ENCODE measurements at regions not wholly inside any gene's neighbourhood (a gene's known extent, or its start where the extent isn't known, plus 50 kb on each side); places are given as distances from the start of the nearest gene placed in this dataset.

DNA sequence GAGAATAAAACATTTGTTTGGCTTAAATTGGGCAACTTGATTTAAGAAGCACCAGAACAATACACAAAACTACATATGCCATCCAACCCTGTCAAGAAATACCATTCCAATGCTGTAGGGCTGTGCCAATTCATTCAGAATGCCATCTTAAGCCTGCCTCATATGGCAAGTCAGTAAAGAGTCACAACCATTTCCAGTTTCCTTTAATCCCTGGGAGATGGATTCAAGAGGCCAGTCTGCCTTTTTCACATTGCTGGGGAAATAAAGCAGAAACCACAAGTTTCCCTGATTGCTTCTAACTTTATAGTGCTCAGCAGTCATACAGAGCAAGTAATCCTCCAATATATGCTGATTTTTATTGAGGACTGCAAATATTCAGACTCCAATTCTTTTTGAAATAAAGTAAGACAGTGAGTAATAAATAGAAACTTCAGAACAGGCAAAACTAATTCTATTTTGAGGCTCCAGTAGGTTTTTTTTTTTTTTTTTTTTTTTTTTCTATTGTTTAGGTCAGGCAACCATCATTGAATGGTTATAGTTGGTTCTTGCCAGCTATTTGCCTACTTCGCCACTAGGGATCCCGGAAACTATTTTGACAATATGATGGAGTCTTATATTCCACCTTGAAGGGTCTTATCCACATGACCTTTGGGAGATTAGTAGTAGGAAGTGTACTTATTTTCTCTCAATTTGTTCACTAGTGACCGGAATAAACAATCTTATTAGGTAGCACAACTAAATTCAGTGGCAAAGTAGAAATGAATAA lies 400.9 kb upstream of the MEF2C start:
- no peak for DNase-seq
- H3K4me3 ChIP-seq (ENCODE audit: insufficient read depth, low read depth, low read length, poor library complexity, severe bottlenecking), result no peak overlapping the region
- H3K27ac ChIP-seq (ENCODE audit: insufficient read depth, low read length, poor library complexity, severe bottlenecking), result no peak overlapping the region
- H3K9me3 ChIP-seq (ENCODE audit: control insufficient read depth, low read length), result no peaks in the 10 kb centered on the region
- no peaks in the 10 kb centered on the region for H3K36me3 ChIP-seq (ENCODE audit: control insufficient read depth, insufficient read depth, low read length)
- no peaks in the 10 kb centered on the region for H3K27me3 ChIP-seq (replicated peaks; ENCODE audit: control insufficient read depth, insufficient read depth, low read length, poor library complexity, severe bottlenecking)
- no peaks in the 10 kb centered on the region for H3K4me1 ChIP-seq (ENCODE audit: control insufficient read depth, insufficient read depth, low read length, poor library complexity, severe bottlenecking)

DNA sequence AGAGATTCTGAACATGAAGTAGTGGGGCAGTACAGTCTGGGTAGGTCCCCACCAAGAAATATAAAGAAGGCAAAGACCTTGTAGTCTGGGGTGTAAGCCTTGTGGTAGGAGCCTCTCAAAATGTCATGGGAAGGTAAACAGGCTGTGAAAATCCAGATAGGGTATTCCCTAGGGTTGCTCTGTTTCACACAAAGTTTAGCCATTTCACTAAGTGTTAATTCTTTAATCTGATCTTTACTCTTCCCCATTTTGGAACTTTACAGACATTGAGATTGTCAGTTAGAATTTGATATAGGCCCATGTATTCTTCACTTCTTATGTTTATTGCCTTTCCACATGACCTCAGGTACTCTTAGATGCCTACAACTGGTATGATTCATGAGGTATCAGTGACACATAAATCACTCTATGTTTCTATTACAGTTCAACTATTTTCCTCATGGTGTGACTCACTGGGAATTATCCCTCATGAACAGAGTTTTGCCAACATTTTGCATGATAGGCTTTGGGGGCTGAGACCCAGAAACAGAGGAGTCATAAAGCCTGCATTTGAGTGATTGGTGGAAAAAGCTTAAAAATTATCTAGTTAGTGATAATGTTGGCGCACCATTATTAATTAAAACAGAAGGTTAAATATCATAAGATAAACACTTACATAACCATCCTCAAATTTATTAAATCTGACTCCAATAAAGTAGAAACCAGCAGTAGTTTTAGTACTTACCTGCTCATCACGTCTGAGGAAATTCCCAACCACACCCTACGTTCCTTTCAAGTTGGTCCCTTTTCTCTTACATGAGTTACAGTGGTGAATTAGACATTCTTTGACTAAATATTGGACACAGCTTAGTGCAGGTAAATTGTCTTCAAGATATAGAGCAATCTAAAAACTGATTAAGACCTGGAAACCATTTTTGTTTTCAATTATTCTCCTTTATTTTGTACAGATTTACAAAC lies 399.8 kb upstream of the MEF2C start:
- H3K9me3 ChIP-seq (ENCODE audit: control insufficient read depth, low read length), result no peaks in the 10 kb centered on the region
- no peak overlapping the region for H3K4me3 ChIP-seq (ENCODE audit: insufficient read depth, low read depth, low read length, poor library complexity, severe bottlenecking)
- no peaks in the 10 kb centered on the region for H3K36me3 ChIP-seq (ENCODE audit: control insufficient read depth, insufficient read depth, low read length)
- no peak overlapping the region for H3K27ac ChIP-seq (ENCODE audit: insufficient read depth, low read length, poor library complexity, severe bottlenecking)
- no peaks in the 10 kb centered on the region for H3K4me1 ChIP-seq (ENCODE audit: control insufficient read depth, insufficient read depth, low read length, poor library complexity, severe bottlenecking)
- no peaks in the 10 kb centered on the region for H3K27me3 ChIP-seq (replicated peaks; ENCODE audit: control insufficient read depth, insufficient read depth, low read length, poor library complexity, severe bottlenecking)
- DNase-seq, result no peak

DNA sequence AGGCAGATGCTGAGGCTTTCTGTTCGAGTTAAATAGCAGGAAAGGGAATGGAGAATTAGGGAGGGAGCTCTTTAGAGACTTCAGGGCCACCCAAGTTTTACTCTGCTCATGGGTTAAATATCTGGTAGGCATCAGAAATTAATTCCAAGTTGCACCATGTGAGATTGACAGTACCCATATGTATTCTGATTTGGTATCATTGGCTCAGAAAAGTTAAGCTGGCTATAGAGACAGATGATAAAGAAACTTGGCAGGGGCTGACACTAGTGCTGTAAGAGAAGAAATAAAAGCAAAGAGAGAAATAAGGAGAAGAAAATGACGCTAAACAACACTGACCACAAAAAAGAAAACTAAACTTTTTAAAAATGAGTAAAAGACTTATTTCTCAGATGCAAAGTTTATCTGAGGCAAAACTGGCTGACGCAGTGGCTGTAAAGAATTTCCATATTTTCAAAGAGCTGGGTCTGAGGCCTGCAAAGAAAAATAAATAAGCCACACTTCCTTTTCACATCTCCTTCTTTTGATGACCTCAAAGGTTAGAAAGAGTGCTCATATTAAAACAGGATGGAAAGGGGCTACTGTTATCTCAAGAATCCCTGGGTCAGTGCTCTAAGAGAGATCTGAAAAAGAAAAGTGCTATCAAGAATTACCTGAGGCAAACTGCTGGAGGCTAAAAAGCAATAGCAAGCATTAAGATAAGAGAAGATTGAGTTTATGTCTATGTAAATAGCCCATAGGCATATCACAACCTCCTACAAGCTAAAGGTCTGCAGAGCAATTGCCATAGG lies 399.0 kb upstream of the MEF2C start:
- no peaks in the 10 kb centered on the region for H3K36me3 ChIP-seq (ENCODE audit: control insufficient read depth, insufficient read depth, low read length)
- H3K4me3 ChIP-seq (ENCODE audit: insufficient read depth, low read depth, low read length, poor library complexity, severe bottlenecking), result no peak overlapping the region
- H3K27ac ChIP-seq (ENCODE audit: insufficient read depth, low read length, poor library complexity, severe bottlenecking), result no peak overlapping the region
- H3K9me3 ChIP-seq (ENCODE audit: control insufficient read depth, low read length), result no peaks in the 10 kb centered on the region
- DNase-seq, result no peak
- H3K4me1 ChIP-seq (ENCODE audit: control insufficient read depth, insufficient read depth, low read length, poor library complexity, severe bottlenecking), result no peaks in the 10 kb centered on the region
- H3K27me3 ChIP-seq (replicated peaks; ENCODE audit: control insufficient read depth, insufficient read depth, low read length, poor library complexity, severe bottlenecking), result no peaks in the 10 kb centered on the region

DNA sequence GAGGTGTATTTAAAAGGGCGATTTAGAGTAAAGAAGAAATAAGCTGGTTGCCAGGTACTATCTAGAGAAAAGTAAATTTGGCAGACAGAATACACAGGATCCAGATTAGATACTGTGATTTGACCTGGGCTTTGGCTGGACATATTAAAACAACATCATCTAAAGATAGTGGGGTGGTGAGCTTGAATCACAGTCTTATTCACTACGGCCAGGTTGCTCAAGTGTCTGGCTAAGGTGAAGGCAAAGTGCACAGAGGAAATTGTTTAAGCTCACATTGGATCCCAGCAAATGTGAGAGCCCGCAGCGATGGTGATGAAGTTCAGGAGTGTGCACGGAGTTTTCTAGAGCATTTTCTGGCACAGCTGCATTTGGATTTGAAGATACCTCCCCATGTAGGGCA lies 398.2 kb upstream of the MEF2C start:
- H3K27me3 ChIP-seq (replicated peaks; ENCODE audit: control insufficient read depth, insufficient read depth, low read length, poor library complexity, severe bottlenecking), result no peaks in the 10 kb centered on the region
- H3K27ac ChIP-seq (ENCODE audit: insufficient read depth, low read length, poor library complexity, severe bottlenecking), result no peak overlapping the region
- H3K4me3 ChIP-seq (ENCODE audit: insufficient read depth, low read depth, low read length, poor library complexity, severe bottlenecking), result no peak overlapping the region
- no peaks in the 10 kb centered on the region for H3K9me3 ChIP-seq (ENCODE audit: control insufficient read depth, low read length)
- H3K36me3 ChIP-seq (ENCODE audit: control insufficient read depth, insufficient read depth, low read length), result no peaks in the 10 kb centered on the region
- H3K4me1 ChIP-seq (ENCODE audit: control insufficient read depth, insufficient read depth, low read length, poor library complexity, severe bottlenecking), result no peaks in the 10 kb centered on the region
- DNase-seq, result no peak

DNA sequence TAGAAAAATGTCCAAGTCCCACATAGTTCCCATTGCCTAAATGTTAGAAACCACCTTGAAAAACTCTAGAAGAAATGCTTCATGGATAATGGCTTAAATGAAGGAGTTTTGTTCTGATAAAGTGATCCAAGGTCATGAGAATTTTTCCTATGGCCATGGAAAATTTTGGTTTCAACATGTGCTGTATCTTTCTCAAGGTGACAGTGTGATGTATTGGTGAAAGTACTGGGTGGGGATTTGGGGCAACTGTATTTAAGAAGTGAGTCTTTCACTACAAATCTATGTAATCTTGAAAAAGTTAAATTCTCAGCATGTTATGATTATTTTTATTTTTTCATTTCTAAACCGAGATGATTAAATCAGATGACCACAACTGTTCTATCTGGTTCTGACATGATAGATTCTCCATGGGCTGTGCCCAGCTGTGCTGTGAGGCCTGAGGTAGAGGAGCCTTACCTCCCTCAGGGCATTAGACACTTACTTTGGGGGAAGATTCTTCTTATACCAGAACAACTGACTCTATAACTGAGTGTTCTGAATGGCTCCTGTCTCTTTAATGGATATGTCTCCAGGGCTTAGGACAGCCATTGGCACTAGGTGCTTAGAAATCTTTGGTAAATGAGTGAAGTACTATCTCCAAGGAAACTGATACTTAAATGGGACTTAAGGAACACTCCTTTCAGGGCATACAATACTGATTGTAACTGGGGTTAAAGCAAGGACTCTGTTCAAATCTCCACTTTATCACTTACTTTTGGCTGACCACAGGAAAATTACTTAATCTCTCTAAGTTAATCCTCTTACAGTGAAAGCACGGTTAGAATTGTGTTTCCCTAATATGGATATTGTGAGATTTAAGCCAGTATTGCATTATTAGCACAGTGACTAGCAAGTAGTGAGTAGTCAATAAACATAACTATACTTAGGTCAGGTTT lies 397.4 kb upstream of the MEF2C start:
- no peaks in the 10 kb centered on the region for H3K36me3 ChIP-seq (ENCODE audit: control insufficient read depth, insufficient read depth, low read length)
- H3K4me3 ChIP-seq (ENCODE audit: insufficient read depth, low read depth, low read length, poor library complexity, severe bottlenecking), result no peak overlapping the region
- DNase-seq, result no peak
- H3K27ac ChIP-seq (ENCODE audit: insufficient read depth, low read length, poor library complexity, severe bottlenecking), result no peak overlapping the region
- H3K9me3 ChIP-seq (ENCODE audit: control insufficient read depth, low read length), result no peaks in the 10 kb centered on the region
- no peaks in the 10 kb centered on the region for H3K27me3 ChIP-seq (replicated peaks; ENCODE audit: control insufficient read depth, insufficient read depth, low read length, poor library complexity, severe bottlenecking)
- no peaks in the 10 kb centered on the region for H3K4me1 ChIP-seq (ENCODE audit: control insufficient read depth, insufficient read depth, low read length, poor library complexity, severe bottlenecking)

DNA sequence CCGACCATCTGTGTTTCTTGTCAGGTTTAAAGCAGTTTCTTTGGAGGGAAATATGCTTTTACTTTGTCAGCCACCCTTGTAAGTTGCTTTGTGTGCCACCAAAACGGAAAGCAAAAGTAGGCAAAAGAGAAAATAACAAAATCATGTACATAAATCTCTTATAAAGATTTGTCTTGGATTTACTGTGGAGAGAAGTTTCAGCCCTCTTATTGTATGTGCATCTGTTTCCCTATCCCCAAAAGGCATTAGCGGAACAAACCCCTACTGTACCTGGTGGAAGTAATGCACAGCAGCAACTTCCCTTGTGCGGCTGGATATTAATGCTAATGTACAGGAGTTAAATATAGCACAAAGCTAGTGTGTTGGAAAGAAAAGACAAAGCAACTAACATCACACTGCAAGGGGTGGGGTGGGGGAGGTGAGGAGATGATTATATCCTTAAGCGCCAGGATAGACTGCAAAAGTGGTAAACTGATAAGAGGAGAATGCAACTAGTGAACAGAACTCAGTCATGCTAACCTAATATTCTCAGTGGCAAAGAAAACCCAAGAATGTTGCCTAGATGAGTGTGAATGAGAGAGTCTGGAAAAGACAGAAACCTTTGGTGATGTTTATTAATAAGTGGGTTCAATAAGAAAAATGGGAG lies 396.5 kb upstream of the MEF2C start:
- DNase-seq, result no peak
- Histone ChIP-seq H3K36me3 (ENCODE audit: control insufficient read depth, insufficient read depth, low read length) (no peaks in the 10 kb centered on the region), H3K4me3 (ENCODE audit: insufficient read depth, low read depth, low read length, poor library complexity, severe bottlenecking) (no peak overlapping the region), H3K27ac (ENCODE audit: insufficient read depth, low read length, poor library complexity, severe bottlenecking) (no peak overlapping the region), H3K4me1 (ENCODE audit: control insufficient read depth, insufficient read depth, low read length, poor library complexity, severe bottlenecking) (no peaks in the 10 kb centered on the region), H3K27me3 (replicated peaks; ENCODE audit: control insufficient read depth, insufficient read depth, low read length, poor library complexity, severe bottlenecking) (no peaks in the 10 kb centered on the region), H3K9me3 (ENCODE audit: control insufficient read depth, low read length) (no peaks in the 10 kb centered on the region)

DNA sequence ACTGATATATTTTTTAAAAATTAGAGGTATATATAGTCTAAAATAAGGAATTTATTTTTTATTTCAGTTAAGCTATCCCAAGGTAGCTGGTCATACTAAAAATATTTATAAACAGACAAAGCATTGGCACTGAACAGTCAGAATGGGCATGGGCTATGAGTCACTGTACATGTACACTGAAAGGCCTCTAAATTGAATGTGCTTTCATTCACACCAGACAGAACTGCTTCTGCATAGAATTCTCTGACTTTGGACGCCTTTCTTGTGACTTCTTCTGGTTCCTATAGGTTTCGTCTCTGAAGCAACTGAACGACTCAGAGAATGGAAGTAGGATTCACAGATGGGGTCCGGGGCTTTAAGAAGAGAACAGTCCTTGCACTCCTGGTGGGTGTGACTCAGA lies 394.8 kb upstream of the MEF2C start:
- no peak for DNase-seq
- H3K4me1 ChIP-seq (ENCODE audit: control insufficient read depth, insufficient read depth, low read length, poor library complexity, severe bottlenecking), result no peaks in the 10 kb centered on the region
- H3K27ac ChIP-seq (ENCODE audit: insufficient read depth, low read length, poor library complexity, severe bottlenecking), result no peak overlapping the region

DNA sequence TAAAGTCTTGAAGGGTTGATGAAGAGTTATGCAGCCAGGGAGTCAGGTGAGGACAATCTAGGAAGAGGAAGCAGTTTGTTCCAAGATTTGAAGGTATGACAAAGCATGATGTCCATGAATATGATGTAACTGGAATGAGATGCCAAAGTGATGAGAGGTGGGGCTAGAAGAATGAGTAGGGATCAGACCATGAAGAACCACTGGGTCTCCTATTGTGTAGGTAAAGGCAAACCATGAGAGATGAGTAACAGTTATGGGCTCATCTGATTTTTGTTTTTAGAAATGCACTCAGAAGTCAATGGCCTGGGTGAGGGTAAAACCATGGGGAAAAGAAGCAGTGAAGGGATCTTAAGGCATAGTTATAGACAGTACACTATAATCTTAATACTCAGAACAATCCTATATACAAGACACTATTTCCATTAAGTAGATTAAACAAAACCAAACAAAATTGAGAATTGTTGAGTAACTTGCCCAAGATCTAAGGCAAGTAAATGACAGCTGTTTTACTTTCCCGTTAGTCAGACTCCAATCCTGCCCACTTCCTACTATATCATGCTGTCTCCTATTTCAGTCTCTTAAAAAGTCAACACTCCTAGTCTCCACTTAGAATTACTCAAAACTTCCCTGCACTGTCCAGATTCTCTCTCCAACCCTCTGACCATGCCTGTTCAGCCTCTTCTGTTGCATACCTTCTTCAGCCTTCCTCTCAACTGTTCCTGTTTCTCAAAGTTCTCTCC lies 393.8 kb upstream of the MEF2C start:
- no peaks in the 10 kb centered on the region for H3K9me3 ChIP-seq (ENCODE audit: control insufficient read depth, low read length)
- H3K4me1 ChIP-seq (ENCODE audit: control insufficient read depth, insufficient read depth, low read length, poor library complexity, severe bottlenecking), result no peaks in the 10 kb centered on the region
- DNase-seq, result no peak
- no peaks in the 10 kb centered on the region for H3K36me3 ChIP-seq (ENCODE audit: control insufficient read depth, insufficient read depth, low read length)
- H3K27me3 ChIP-seq (replicated peaks; ENCODE audit: control insufficient read depth, insufficient read depth, low read length, poor library complexity, severe bottlenecking), result no peaks in the 10 kb centered on the region
- no peak overlapping the region for H3K27ac ChIP-seq (ENCODE audit: insufficient read depth, low read length, poor library complexity, severe bottlenecking)
- no peak overlapping the region for H3K4me3 ChIP-seq (ENCODE audit: insufficient read depth, low read depth, low read length, poor library complexity, severe bottlenecking)

More for the DNA sequence above, 394.8 kb upstream of the MEF2C start:
- Histone ChIP-seq H3K9me3 (ENCODE audit: control insufficient read depth, low read length) (no peaks in the 10 kb centered on the region), H3K27me3 (replicated peaks; ENCODE audit: control insufficient read depth, insufficient read depth, low read length, poor library complexity, severe bottlenecking) (no peaks in the 10 kb centered on the region), H3K4me3 (ENCODE audit: insufficient read depth, low read depth, low read length, poor library complexity, severe bottlenecking) (no peak overlapping the region), H3K36me3 (ENCODE audit: control insufficient read depth, insufficient read depth, low read length) (no peaks in the 10 kb centered on the region)

Data from effector memory CD4-positive, alpha-beta T cell (primary cell).